HL-60 (cell line): ENCODE measurements at regions not wholly inside any gene's neighbourhood (a gene's known extent, or its start where the extent isn't known, plus 50 kb on each side); places are given as distances from the start of the nearest gene placed in this dataset.

Experiments
- CTCF ChIP-seq: IDR thresholded peaks from one replicate; pipeline ENCODE4 v1.5.1; 2011; ENCODE audit warnings: low read length, control low read depth, inconsistent platforms; ENCODE audit not compliant: insufficient read depth
- GABPA ChIP-seq: IDR thresholded peaks from 2 replicates; pipeline ENCODE4 v1.6.1; 2012; ENCODE audit warnings: low read depth
- POLR2AphosphoS5 ChIP-seq: IDR thresholded peaks from 2 replicates; pipeline ENCODE4 v1.6.1; 2012; ENCODE audit warnings: low read depth
- SPI1 ChIP-seq: IDR thresholded peaks from 2 replicates; pipeline ENCODE4 v1.6.1; 2012; ENCODE audit warnings: low read depth, mild to moderate bottlenecking, borderline replicate concordance
- TF ChIP-seq, protein P1 (sequence below): IDR thresholded peaks from 2 replicates; pipeline ENCODE4 v1.6.1; 2012; ENCODE audit warnings: low read depth; ENCODE audit not compliant: insufficient replicate concordance

GRCh38 chr20:52416953-52417352 lies 225.4 kb upstream of the ZFP64 start:
- TF ChIP-seq CTCF (no peak), POLR2AphosphoS5 (no peak), GABPA (no peak), SPI1 (no peak)
- TF ChIP-seq, protein P1, sequence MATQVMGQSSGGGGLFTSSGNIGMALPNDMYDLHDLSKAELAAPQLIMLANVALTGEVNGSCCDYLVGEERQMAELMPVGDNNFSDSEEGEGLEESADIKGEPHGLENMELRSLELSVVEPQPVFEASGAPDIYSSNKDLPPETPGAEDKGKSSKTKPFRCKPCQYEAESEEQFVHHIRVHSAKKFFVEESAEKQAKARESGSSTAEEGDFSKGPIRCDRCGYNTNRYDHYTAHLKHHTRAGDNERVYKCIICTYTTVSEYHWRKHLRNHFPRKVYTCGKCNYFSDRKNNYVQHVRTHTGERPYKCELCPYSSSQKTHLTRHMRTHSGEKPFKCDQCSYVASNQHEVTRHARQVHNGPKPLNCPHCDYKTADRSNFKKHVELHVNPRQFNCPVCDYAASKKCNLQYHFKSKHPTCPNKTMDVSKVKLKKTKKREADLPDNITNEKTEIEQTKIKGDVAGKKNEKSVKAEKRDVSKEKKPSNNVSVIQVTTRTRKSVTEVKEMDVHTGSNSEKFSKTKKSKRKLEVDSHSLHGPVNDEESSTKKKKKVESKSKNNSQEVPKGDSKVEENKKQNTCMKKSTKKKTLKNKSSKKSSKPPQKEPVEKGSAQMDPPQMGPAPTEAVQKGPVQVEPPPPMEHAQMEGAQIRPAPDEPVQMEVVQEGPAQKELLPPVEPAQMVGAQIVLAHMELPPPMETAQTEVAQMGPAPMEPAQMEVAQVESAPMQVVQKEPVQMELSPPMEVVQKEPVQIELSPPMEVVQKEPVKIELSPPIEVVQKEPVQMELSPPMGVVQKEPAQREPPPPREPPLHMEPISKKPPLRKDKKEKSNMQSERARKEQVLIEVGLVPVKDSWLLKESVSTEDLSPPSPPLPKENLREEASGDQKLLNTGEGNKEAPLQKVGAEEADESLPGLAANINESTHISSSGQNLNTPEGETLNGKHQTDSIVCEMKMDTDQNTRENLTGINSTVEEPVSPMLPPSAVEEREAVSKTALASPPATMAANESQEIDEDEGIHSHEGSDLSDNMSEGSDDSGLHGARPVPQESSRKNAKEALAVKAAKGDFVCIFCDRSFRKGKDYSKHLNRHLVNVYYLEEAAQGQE = no peak
